Activated T-cell treated with anti-CD3 and anti-CD28 coated beads, Interleukin-2, amount 50 U/mL, for 4 hours (primary cell): ENCODE measurements at regions not wholly inside any gene's neighbourhood (a gene's known extent, or its start where the extent isn't known, plus 50 kb on each side); places are given as distances from the start of the nearest gene placed in this dataset.
"Not testable (repeated sequence)": the region's sequence is repeated elsewhere in the genome, so short reads cannot be mapped to it uniquely, and the experiment has no call there.

Source experiments
- ATAC-seq, 2 donors: fragments of 200-7000 bp; cut with Tn5 transposase; one replicate each; pipeline ENCODE4 v1.10.0; 2021
- DNase-seq: peaks from one replicate; pipeline ENCODE4 v3.0.0-alpha.2; 2020
- H3K27me3 Mint-ChIP-seq: one replicate; pipeline ENCODE4 v1.8.0; 2021; ENCODE audit warnings: low read depth, mixed read lengths
- H3K36me3 Mint-ChIP-seq: one replicate; pipeline ENCODE4 v1.8.0; 2022; ENCODE audit warnings: mixed read lengths; ENCODE audit not compliant: insufficient read depth
- H3K4me1 Mint-ChIP-seq: one replicate; pipeline ENCODE4 v1.8.0; 2021; ENCODE audit warnings: low read depth, mixed read lengths
- H3K4me3 Mint-ChIP-seq: one replicate; pipeline ENCODE4 v1.8.0; 2021; ENCODE audit warnings: mild to moderate bottlenecking, moderate library complexity, mixed read lengths
- H3K9me3 Mint-ChIP-seq: one replicate; pipeline ENCODE4 v1.8.0; 2021; ENCODE audit warnings: mixed read lengths

GRCh38 chr1:67599085-67599484, 85.9 kb upstream of the GADD45A start:
- no peak for DNase-seq
- Mint-ChIP-seq H3K36me3 (no peaks in the 10 kb centered on the region), H3K27me3 (no peaks in the 10 kb centered on the region), H3K4me1 (no peaks in the 10 kb centered on the region), H3K9me3 (no peaks in the 10 kb centered on the region), H3K4me3 (no peak overlapping the region)
- no peak for ATAC-seq

- Mint-ChIP-seq H3K4me1 (no peaks in the 10 kb centered on the region), H3K27me3 (peaks cover 2% of the 10 kb centered on the region), H3K36me3 (no peaks in the 10 kb centered on the region), H3K4me3 (no peak overlapping the region), H3K9me3 (no peaks in the 10 kb centered on the region)
- no peak for ATAC-seq
- DNase-seq: no peak
Measured at GRCh38 chr1:67601539-67601938, 83.5 kb upstream of the GADD45A start.

- ATAC-seq: no peak
- no peaks in the 10 kb centered on the region for H3K4me1 Mint-ChIP-seq
- DNase-seq: no peak
- H3K4me3 Mint-ChIP-seq: no peak overlapping the region
- H3K36me3 Mint-ChIP-seq: no peaks in the 10 kb centered on the region
- peaks cover 2% of the 10 kb centered on the region for H3K27me3 Mint-ChIP-seq
- no peaks in the 10 kb centered on the region for H3K9me3 Mint-ChIP-seq
Measured at GRCh38 chr1:67601955-67602354, 83.0 kb upstream of the GADD45A start.

- Mint-ChIP-seq H3K4me3 (no peak overlapping the region), H3K36me3 (no peaks in the 10 kb centered on the region), H3K4me1 (peaks cover 4% of the 10 kb centered on the region), H3K27me3 (peaks cover 2% of the 10 kb centered on the region), H3K9me3 (no peaks in the 10 kb centered on the region)
- DNase-seq: no peak
- no peak for ATAC-seq
Measured at GRCh38 chr1:67604778-67605177, 80.2 kb upstream of the GADD45A start.

- Mint-ChIP-seq H3K36me3 (no peaks in the 10 kb centered on the region), H3K27me3 (peaks cover 2% of the 10 kb centered on the region), H3K4me3 (no peak overlapping the region), H3K9me3 (no peaks in the 10 kb centered on the region), H3K4me1 (peaks cover 4% of the 10 kb centered on the region)
- ATAC-seq: no peak
- DNase-seq: no peak
Measured at GRCh38 chr1:67605209-67605780, 79.7 kb upstream of the GADD45A start.

GRCh38 chr1:67607286-67607685, 77.7 kb upstream of the GADD45A start:
- Mint-ChIP-seq H3K9me3 (no peaks in the 10 kb centered on the region), H3K4me3 (no peak overlapping the region), H3K27me3 (peaks cover 5% of the 10 kb centered on the region), H3K36me3 (no peaks in the 10 kb centered on the region), H3K4me1 (peaks cover 4% of the 10 kb centered on the region)
- ATAC-seq (no peak), DNase-seq (no peak)

GRCh38 chr1:67607699-67608098, 77.3 kb upstream of the GADD45A start:
- Mint-ChIP-seq H3K36me3 (no peaks in the 10 kb centered on the region), H3K4me1 (peaks cover 4% of the 10 kb centered on the region), H3K27me3 (peaks cover 5% of the 10 kb centered on the region), H3K4me3 (no peak overlapping the region), H3K9me3 (no peaks in the 10 kb centered on the region)
- no peak for ATAC-seq
- no peak for DNase-seq

GRCh38 chr1:67608661-67609576, 76.1 kb upstream of the GADD45A start:
- no peak overlapping the region for H3K4me3 Mint-ChIP-seq
- H3K36me3 Mint-ChIP-seq: no peaks in the 10 kb centered on the region
- no peaks in the 10 kb centered on the region for H3K9me3 Mint-ChIP-seq
- H3K4me1 Mint-ChIP-seq: peaks cover 4% of the 10 kb centered on the region
- peaks cover 7% of the 10 kb centered on the region for H3K27me3 Mint-ChIP-seq
- DNase-seq: no peak
- ATAC-seq: no peak

- peaks cover under 1% of the 10 kb centered on the region for H3K9me3 Mint-ChIP-seq
- H3K4me3 Mint-ChIP-seq: no peak overlapping the region
- H3K36me3 Mint-ChIP-seq: no peaks in the 10 kb centered on the region
- H3K4me1 Mint-ChIP-seq: peaks cover 4% of the 10 kb centered on the region
- no peak for DNase-seq
- H3K27me3 Mint-ChIP-seq: peaks cover 10% of the 10 kb centered on the region
- ATAC-seq: no peak
Measured at GRCh38 chr1:67609577-67610341, 75.2 kb upstream of the GADD45A start.

- Mint-ChIP-seq H3K4me3 (no peak overlapping the region), H3K27me3 (peaks cover 12% of the 10 kb centered on the region), H3K4me1 (peaks cover 4% of the 10 kb centered on the region), H3K9me3 (peaks cover 4% of the 10 kb centered on the region), H3K36me3 (no peaks in the 10 kb centered on the region)
- ATAC-seq (no peak), DNase-seq (no peak)
Measured at GRCh38 chr1:67610450-67610849, 74.6 kb upstream of the GADD45A start.

GRCh38 chr1:67611846-67612245, 73.2 kb upstream of the GADD45A start:
- ATAC-seq: no peak
- no peaks in the 10 kb centered on the region for H3K36me3 Mint-ChIP-seq

GRCh38 chr1:67612788-67613241, 72.2 kb upstream of the GADD45A start:
- Mint-ChIP-seq H3K4me3 (no peak overlapping the region), H3K36me3 (no peaks in the 10 kb centered on the region), H3K9me3 (peaks cover 4% of the 10 kb centered on the region), H3K27me3 (peaks cover 18% of the 10 kb centered on the region), H3K4me1 (peaks cover under 1% of the 10 kb centered on the region)
- ATAC-seq: no peak
- DNase-seq: no peak

More at GRCh38 chr1:67611846-67612245, 73.2 kb upstream of the GADD45A start:
- Mint-ChIP-seq H3K4me1 (peaks cover 4% of the 10 kb centered on the region), H3K27me3 (peaks cover 15% of the 10 kb centered on the region), H3K4me3 (no peak overlapping the region), H3K9me3 (peaks cover 4% of the 10 kb centered on the region)
- no peak for DNase-seq

GRCh38 chr1:67613479-67613878, 71.5 kb upstream of the GADD45A start:
- not testable (repeated sequence) for H3K9me3 Mint-ChIP-seq, H3K36me3 Mint-ChIP-seq, ATAC-seq, H3K4me3 Mint-ChIP-seq, H3K4me1 Mint-ChIP-seq, DNase-seq
- peaks cover 23% of the 10 kb centered on the region for H3K27me3 Mint-ChIP-seq

- H3K36me3 Mint-ChIP-seq: no peaks in the 10 kb centered on the region
- DNase-seq (no peak), ATAC-seq (no peak)
- H3K27me3 Mint-ChIP-seq: peaks cover 26% of the 10 kb centered on the region
- H3K4me3 Mint-ChIP-seq: no peak overlapping the region
- H3K9me3 Mint-ChIP-seq: peaks cover 4% of the 10 kb centered on the region
- no peaks in the 10 kb centered on the region for H3K4me1 Mint-ChIP-seq
Measured at GRCh38 chr1:67614511-67614934, 70.5 kb upstream of the GADD45A start.
